Prostate gland (tissue), 2 donors: ENCODE measurements at regions not wholly inside any gene's neighbourhood (a gene's known extent, or its start where the extent isn't known, plus 50 kb on each side); places are given as distances from the start of the nearest gene placed in this dataset.

ENCODE experiments used
- DNase-seq: peaks from one replicate; pipeline ENCODE4 v3.0.0-alpha.2; 2019; ENCODE audit warnings: low spot score
- H3K27ac ChIP-seq, 2 donors: fragments of 200-600 bp; sonication (generic); 2 replicates each; pipeline ENCODE4 v1.5.1; 2017 to 2019
- H3K27me3 ChIP-seq: fragments of 200-600 bp; sonication (generic); replicated peaks from 2 replicates; pipeline ENCODE4 v1.5.1; 2019; ENCODE audit not compliant: insufficient read depth
- H3K36me3 ChIP-seq, 2 donors: fragments of 200-600 bp; sonication (generic); 1 replicate in 1 of 2; 2 replicates in 1 of 2; pipeline versions ENCODE4 v1.5.1 to v1.8.1; 2017 to 2019
- H3K4me1 ChIP-seq: fragments of 200-600 bp; sonication (generic); replicated peaks from 2 replicates; pipeline ENCODE4 v1.5.1; 2019
- H3K4me3 ChIP-seq, 2 donors: fragments of 200-600 bp; sonication (generic); 2 replicates each; pipeline ENCODE4 v1.5.1; 2017 to 2019
- H3K9me3 ChIP-seq: fragments of 200-600 bp; sonication (generic); 2 replicates; pipeline ENCODE4 v1.5.1; 2017
- CTCF ChIP-seq, 4 experiments: fragments of 200-600 bp in 2 of 4; fragments of 450-650 bp in 2 of 4; sonication (generic) in 2 of 4; IDR thresholded peaks; 1 replicate in 3 of 4; 2 replicates in 1 of 4; pipeline ENCODE4 v1.5.1; 2016 to 2019; ENCODE audit warnings: antibody characterized with exemption in 4 of 4, mild to moderate bottlenecking in 2 of 4, moderate library complexity in 2 of 4
- POLR2A ChIP-seq: fragments of 450-650 bp; IDR thresholded peaks from one replicate; pipeline ENCODE4 v1.6.1; 2016; ENCODE audit warnings: antibody characterized with exemption, mild to moderate bottlenecking
- POLR2AphosphoS5 ChIP-seq: sonication (generic); formaldehyde crosslinking; IDR thresholded peaks from one replicate; pipeline ENCODE4 v1.6.1; 2017; ENCODE audit warnings: antibody characterized with exemption
- WGBS: methylation state at CpG from one replicate; pipeline ENCODE4 v1.1.5; 2018; 5-methylcytosine and 5-hydroxymethylcytosine counted together
- intact Hi-C: fragments of 100-400 bp; cut with DNase I; formaldehyde crosslinking; loops from one replicate; pipeline ENCODE4 v1.14.2; 2022

- WGBS: 80% methylated on average over 4 of the region's 4 CpGs
- H3K36me3 ChIP-seq: no peaks in the 10 kb centered on the region
- DNase-seq: no peak
- no peaks in the 10 kb centered on the region for H3K9me3 ChIP-seq
- no peaks in the 10 kb centered on the region for H3K4me1 ChIP-seq
- H3K27ac ChIP-seq: no peak overlapping the region
- H3K4me3 ChIP-seq: no peak overlapping the region
- no peak for TF ChIP-seq POLR2A
- intact Hi-C loops: no loop called here
- H3K27me3 ChIP-seq: no peaks in the 10 kb centered on the region
These were observed 127.5 kb downstream of the HS3ST1 start for GRCh38 chr4:11301075-11301660.

GRCh38 chr4:11299836-11300235 lies 128.9 kb downstream of the HS3ST1 start:
- no peak for DNase-seq

GRCh38 chr4:11299016-11299415 lies 129.7 kb downstream of the HS3ST1 start:
- H3K4me1 ChIP-seq: no peaks in the 10 kb centered on the region

More at GRCh38 chr4:11299836-11300235, 128.9 kb downstream of the HS3ST1 start:
- TF ChIP-seq POLR2AphosphoS5 (no peak), POLR2A (no peak), CTCF (IDR thresholded peaks at IDR 0.05) (no peak)
- H3K27ac ChIP-seq: no peak overlapping the region
- H3K4me1 ChIP-seq: no peaks in the 10 kb centered on the region
- intact Hi-C loops: no loop called here
- H3K27me3 ChIP-seq: no peaks in the 10 kb centered on the region
- WGBS: 92% methylated on average over 5 of the region's 5 CpGs
- H3K9me3 ChIP-seq: no peaks in the 10 kb centered on the region
- no peaks in the 10 kb centered on the region for H3K36me3 ChIP-seq
- H3K4me3 ChIP-seq: no peak overlapping the region

GRCh38 chr4:11298451-11298850 lies 130.2 kb downstream of the HS3ST1 start:
- H3K27me3 ChIP-seq: no peaks in the 10 kb centered on the region
- no peaks in the 10 kb centered on the region for H3K9me3 ChIP-seq
- intact Hi-C loops: no loop called here
- no peak overlapping the region for H3K4me3 ChIP-seq
- H3K27ac ChIP-seq: no peak overlapping the region
- TF ChIP-seq CTCF (IDR thresholded peaks at IDR 0.05) (no peak), POLR2AphosphoS5 (no peak), POLR2A (no peak)
- 27% methylated on average over 1 of the region's 1 CpG for WGBS
- no peaks in the 10 kb centered on the region for H3K36me3 ChIP-seq
- DNase-seq: no peak
- no peaks in the 10 kb centered on the region for H3K4me1 ChIP-seq

More at GRCh38 chr4:11299016-11299415, 129.7 kb downstream of the HS3ST1 start:
- intact Hi-C loops: no loop called here
- no peaks in the 10 kb centered on the region for H3K36me3 ChIP-seq
- WGBS: 60% methylated on average over 6 of the region's 6 CpGs
- no peak overlapping the region for H3K27ac ChIP-seq
- H3K9me3 ChIP-seq: no peaks in the 10 kb centered on the region
- H3K4me3 ChIP-seq: no peak overlapping the region
- H3K27me3 ChIP-seq: no peaks in the 10 kb centered on the region
- no peak for DNase-seq
- no peak for TF ChIP-seq CTCF (IDR thresholded peaks at IDR 0.05)
- no peak for TF ChIP-seq POLR2A
- no peak for TF ChIP-seq POLR2AphosphoS5

GRCh38 chr4:11297627-11298026 lies 131.1 kb downstream of the HS3ST1 start:
- 75% methylated on average over 3 of the region's 3 CpGs for WGBS
- H3K4me1 ChIP-seq: no peaks in the 10 kb centered on the region

More at GRCh38 chr4:11297627-11298026, 131.1 kb downstream of the HS3ST1 start:
- no peak overlapping the region for H3K4me3 ChIP-seq
- no peak overlapping the region for H3K27ac ChIP-seq
- intact Hi-C loops: no loop called here
- no peaks in the 10 kb centered on the region for H3K36me3 ChIP-seq
- DNase-seq: no peak
- H3K27me3 ChIP-seq: no peaks in the 10 kb centered on the region
- H3K9me3 ChIP-seq: no peaks in the 10 kb centered on the region
- no peak for TF ChIP-seq CTCF (IDR thresholded peaks at IDR 0.05)
- TF ChIP-seq POLR2AphosphoS5: no peak
- TF ChIP-seq POLR2A: no peak
